Right lung (tissue), 2 donors: ENCODE measurements at regions not wholly inside any gene's neighbourhood (a gene's known extent, or its start where the extent isn't known, plus 50 kb on each side); places are given as distances from the start of the nearest gene placed in this dataset.
A peak's percentile ranks its signal among the peaks of the same experiment; 100 is the strongest.
"Not testable (repeated sequence)": the region's sequence is repeated elsewhere in the genome, so short reads cannot be mapped to it uniquely, and the experiment has no call there.

ENCODE experiments used
- DNase-seq, 2 donors: peaks; one replicate each; pipeline ENCODE4 v3.0.0-alpha.2; 2013

DNA sequence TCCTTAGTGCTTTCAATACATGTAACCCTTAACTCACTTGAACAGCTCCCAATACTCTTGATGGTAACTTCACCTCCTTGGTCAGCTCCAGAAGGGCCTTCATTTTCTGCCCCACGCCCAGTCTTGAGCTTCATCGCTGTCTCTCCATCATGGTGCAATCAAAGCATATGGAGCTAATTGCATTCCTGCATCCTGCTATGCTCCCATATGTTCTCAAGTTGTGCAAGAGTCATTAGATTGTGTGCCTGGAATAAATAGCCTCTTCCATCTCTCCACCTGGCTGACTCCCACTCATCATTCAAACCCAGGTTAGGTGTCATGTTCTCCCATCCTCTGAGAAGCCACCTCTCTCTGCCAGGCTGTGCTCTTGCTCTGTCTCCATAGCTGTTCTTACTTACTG, 364.5 kb upstream of the RGPD4 start:
- no peak for DNase-seq

DNA sequence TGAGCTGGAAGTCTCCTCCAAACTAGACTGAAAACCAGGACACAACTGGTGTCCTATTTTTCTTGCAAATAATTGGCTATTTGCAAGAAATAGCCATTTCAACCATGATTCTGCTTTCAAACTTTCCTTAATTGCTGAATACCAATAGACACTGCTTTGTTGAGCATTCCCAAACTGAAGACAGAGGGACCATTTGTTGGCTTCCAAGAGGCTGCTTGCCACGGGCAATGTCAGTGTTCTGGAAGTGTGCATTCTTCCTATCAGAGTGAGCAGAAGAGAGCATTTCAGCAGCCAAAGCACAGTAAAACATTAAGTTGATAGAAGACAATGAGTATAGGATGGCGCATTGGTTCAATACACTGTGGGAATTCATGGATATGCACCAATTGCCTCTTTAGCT, 360.5 kb upstream of the RGPD4 start:
- DNase-seq = no peak

DNA sequence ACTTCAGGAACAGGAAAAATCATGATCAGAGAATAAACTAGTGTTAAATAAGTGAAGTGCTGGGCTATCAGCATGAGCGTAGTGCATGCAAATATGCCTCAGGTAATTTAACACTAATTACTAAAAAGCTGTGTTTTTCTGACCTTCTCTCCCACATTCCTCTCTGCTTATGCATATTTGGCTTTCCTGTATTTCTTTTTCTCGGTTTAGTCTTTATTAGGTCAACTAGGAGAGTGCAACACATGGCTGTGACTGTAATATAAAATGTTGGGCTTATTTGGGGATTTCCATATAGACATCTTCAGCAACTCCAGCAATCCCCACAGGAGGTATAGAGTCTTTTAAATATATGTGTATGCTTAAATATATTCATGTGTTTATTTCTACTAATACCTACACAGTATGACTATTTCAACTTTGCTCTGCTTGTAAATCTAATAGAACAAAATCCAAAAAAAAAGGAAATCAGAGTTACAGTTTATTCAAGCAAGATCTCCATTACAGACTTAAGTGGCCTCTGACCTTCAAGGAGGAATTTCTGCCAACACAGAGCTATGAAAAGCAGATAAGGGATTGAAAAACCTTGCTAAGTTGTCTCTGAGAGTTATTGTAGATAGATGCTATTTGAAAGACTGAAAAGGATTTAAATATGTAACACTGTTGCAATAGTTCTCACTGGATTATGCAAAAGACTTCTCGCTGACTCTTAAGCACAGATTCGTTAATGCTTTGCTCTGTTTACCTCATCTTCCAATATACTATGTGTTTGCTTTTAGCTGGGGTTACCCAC, 359.5 kb upstream of the RGPD4 start:
- no peak for DNase-seq

DNA sequence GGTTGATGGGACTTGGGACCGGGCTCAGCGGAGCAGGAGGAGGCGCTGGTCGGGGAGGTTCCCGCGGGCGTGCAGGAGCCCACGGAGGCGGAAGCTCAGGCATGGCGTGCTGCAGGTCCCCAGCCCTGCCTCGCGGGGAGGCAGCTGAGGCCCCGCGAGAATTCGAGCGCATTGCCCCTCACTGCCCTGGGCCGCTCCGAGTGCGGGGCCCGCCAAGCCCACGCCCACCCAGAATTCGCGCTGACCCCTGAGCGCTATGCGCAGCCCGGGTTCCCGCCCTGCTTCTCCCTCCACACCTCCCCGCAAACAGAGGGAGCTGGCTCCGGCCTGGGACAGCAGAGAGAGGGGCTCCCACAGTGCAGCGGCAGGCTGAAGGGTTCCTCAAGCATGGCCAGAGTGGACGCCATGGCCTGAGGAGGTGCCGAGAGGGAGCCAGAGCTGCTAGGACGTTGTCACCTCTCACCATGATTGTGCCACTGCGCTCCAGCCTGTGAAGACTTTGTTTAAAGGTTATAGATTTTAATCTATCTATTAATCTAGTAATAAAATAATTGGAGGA, 357.2 kb upstream of the RGPD4 start:
- no peak for DNase-seq

DNA sequence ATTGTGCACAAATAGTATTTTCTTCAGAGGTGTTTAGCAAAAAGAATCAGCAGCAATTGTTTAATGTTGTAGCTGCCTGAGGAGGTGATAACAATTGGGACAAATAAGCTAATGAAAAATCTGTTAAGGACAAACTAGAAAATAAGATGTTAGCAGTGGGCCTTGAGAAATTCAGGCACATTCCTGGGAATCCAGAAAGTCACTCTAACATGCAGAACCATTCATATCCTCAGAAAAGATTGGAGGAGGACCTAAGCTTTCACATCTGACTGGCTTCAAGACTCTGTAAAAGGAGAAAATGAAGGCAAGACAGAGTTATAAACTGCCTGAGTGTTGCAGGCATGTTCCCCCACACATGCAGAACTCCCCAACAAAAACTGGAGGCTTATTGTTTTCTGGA, 353.5 kb upstream of the RGPD4 start:
- no peak for DNase-seq

DNA sequence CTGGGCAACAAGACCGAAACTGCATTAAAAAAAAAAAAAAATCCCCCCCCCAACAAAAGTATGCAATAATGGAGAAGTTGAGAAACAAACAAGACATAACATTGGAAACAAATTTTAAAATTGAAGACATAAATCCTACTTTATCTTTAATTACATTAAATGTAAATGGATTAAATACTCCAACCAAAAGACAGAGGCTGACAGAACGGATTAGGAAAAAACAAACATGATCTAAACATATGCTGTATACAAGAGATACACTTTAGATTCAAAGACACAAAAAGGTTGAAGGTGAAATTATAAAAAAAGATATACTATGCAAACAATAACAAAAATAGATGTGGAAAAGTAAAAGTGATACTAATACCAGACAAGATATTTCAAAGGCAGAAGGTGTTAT, 350.8 kb upstream of the RGPD4 start:
- no peak for DNase-seq

DNA sequence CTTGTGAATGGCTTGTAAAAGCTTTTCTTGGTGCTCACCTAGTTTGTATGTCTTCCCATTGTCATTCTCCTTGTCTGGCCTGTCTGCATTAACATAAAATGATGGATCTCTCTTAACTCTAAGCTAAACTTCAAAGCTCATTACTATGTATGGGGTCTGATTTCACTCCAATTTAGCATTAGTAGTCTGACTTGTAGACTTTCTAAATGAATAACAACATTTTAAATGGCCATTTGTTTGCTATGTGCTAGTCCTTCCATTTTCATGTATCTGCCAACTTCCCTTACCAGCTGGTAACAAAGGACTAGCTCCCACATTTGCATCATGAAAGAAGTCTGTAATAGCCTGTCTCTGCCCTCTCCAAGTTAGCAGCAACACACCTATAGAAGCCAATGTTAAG, 324.2 kb upstream of the RGPD4 start:
- no peak for DNase-seq

DNA sequence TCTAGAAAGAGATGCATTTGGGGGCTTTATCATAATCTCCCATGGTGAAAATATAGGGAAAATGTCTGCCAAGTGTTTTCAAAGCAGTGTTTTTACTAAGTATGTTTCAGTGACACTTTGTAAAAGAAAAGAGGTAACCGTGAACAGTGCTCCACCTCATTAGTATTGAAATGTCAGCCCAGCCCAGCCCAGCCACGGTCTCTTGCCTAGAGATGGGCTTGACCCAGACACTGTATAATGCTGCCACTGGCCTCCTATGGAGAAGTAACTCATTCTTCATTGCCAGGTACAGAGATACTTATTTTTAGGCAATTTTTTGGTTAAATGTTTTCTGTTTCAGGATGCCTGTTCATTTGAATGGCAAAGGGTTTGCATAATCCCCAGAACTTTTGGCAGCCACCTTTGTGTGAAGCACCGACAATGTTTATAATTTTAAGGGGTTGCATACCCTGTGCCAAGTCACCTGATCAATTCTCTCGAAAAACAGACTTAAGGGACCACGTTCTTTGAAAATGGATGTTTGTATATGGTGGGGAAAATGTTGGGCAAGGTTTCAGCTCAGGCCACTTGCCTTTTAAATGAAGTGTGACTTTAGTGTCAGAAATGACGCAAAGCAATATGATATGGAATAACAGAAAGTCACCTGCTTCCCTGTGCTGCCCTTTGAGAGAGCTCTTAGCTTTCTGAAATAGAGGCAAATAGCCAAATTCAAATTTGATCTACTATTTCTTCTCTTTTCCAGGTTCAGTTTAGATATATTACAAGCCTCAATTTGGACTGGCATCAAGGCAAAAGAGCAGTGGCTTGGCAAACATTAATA, 314.5 kb upstream of the RGPD4 start:
- no peak for DNase-seq

DNA sequence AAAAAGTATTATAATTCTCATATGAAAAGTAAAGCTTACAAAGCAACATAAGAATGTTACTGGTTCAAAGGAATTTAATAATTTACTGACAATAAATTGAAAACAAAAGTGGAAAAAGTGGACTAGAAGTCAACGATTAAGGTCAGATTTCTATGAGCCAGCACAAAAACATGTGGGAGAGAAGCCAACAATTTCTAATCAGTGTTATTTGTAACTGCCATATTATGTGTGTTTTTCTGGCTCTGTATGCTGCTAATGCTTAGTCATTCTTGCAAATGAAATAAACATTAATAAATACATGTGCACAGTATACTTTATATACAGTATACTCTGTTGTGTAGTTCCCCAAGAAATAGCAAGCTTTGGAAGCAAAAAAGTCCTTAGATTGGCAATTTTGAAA, 301.3 kb upstream of the RGPD4 start:
- DNase-seq = no peak

DNA sequence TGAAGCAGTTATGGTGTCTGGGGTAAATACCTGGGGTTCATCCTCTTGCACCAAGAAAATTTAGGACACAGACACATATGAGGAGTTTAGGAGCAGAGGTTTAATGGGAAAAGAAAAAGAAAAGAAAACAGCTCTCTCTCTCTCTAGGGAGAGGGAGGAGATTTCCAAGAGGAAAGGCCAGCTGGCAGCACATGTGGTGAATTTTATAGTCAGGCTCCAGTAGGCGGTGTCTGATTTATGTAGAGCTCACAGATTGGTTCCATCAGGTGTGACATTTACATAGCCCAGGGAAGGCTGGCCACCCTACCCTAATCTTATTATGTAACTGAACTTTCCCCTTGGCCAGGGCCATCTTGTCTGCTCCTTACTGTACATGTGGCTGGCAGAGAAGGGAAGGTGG, 297.5 kb upstream of the RGPD4 start:
- peak in 1 of 2 donors; percentile 12 for DNase-seq

DNA sequence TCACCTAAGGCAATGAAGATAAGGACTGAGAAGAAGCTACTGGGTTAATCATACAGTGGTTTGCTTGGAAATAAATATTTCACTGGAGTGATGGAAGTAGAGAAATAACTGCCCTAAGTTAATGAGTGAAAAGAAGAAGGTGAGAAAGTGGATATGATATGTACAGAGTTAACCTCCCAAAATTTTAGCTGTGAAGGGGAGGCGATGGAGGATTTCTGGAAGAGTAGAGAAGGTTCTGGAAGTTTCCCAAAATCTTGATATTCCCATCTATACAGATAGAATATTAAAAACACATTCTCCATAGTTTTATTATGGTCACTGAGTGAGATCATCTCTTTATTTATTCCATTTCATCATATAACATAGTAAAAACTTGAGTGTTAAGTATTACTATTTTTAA, 296.6 kb upstream of the RGPD4 start:
- DNase-seq = no peak

DNA sequence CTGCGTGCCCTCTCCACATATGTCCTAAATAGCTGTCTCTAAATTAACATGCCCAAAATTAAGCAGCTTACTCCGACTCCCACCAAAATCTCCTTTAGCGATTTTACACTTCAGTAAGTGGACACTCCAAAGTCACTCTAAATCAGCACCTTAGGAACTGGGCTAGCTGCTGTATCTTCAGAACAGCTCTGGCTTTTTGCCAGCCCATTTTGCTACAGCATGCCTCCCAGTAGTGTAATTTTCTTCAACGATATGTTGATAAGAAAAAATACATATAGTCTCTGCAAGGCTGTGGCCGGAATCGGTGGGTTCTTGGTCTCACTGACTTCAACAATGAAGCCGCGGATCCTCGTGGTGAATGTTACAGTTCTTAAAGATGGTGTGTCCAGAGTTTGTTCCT, 291.8 kb upstream of the RGPD4 start:
- DNase-seq = no peak

DNA sequence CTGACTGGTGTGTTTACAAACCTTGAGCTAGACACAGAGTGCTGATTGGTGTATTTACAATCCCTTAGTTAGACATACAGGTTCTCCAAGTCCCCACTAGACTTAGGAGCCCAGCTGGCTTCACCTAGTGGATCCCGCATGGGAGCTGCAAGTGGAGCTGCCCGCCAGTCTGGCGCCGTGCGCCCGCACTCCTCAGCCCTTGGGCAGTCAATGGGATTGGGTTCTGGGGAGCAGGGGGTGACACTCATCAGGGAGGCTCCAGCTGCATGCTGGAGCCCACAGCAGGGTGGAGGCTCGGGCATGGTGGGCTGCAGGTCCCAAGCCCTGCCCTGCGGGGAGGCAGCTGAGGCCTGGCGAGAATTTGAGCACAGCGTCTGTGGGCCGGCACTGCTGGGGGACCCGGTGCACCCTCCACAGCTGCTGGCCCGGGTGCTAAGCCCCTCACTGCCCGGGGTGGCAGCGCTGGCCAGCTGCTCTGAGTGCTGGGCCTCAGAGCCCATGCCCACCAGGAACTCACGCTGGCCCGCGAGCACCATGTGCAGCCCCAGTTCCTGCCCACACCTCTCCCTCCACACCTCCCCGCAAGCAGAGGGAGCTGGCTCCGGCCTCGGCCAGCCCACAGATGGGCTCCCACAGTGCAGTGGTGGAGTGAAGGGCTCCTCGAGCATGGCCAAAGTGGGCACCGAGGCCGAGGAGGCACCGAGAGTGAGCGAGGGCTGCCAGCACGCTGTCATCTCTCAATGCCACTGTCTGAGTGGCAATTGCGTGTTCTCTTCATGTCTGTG, 290.6 kb upstream of the RGPD4 start:
- DNase-seq = not testable (repeated sequence)

DNA sequence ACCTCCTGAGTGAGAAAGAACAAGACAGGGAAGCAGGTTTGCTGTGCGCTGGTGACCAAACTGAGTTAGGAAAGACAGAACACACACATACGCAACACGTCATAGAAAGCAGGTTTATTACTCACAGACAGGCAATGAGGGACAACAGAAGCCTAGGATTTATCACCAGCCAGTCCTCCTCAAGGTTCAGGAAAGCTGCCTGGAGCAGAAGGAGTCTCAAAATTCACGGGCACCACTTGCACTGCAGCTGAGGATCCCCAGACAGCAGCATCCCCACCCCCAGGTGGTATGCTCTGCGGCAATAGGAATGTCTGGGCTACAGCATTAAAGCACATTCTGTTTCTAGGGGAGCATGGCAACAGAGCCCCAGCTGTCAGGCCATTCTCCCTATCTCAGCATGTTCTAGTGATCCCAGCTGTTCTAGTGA, 284.4 kb upstream of the RGPD4 start:
- DNase-seq = no peak

DNA sequence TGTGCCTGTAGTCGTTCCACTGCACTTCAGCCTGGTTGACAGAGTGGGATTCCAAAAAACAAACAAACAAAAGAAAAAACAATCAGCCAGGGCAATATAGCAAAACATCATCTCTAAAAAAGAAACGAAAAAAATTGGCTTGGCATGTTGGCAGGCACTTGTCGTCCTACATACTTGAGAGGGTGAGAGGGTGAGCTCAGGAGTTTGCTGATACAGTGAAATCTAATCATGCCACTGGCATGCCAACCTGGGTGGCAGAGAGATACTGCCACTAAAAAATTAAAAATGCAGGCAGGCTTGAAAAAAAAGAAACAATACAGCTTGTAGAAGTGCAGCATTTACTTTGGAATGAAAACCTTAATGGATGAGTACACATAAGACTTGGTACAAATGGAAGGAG, 282.9 kb upstream of the RGPD4 start:
- no peak for DNase-seq

DNA sequence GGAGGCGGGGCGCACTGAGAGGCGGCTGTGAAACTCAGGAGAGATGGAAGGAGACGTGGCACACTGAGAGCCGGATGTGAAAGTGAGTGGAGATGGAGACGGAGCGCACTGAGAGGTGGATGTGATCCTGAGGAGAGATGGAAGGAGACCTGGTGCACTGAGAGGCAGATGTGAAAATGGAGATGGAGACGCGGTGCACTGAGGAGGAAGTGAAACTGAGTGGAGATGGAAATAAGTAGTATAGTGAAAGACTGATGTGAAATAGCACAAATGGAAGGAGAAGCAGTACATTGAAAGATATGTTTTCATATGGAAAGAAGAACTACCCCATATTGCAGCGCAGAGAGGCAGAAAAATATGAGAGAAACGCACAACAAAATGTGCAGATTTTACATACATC, 281.6 kb upstream of the RGPD4 start:
- no peak for DNase-seq

DNA sequence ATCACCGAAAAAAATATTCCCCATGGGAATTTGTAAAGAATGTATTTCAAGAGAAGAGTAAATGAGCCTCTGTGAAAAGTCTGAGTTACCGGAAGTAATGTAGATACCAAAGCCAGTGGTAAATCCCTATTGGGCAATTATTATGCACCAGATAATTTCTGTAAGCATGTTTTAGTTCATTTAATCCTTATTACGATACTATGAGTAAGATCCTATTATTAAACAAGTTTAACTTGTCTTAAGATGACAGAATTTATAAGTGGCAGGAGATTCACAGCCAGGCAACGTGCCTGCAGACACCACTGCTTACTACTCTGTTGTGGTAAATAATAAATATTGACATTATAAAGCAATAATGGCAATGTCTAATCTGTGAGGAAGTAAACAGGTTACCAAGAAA, 280.8 kb upstream of the RGPD4 start:
- no peak for DNase-seq

DNA sequence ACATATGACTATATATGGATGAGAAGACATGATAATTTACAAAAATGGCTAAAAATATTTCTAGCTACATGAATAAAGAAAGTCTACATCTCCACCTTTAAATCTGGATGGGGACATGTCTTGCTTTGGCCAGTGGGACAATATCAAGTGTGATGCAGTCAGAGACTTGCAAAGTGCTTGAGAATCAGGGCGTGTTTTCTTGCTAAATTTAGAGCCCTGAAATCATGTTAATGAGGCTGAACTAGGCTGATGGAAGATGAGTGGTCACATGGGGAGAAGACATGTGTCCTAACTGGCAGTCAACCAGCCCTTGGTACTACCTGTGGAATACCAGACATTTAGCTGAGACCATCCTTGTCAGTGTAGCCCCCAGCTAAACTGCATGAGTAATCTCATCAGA, 278.5 kb upstream of the RGPD4 start:
- no peak for DNase-seq

DNA sequence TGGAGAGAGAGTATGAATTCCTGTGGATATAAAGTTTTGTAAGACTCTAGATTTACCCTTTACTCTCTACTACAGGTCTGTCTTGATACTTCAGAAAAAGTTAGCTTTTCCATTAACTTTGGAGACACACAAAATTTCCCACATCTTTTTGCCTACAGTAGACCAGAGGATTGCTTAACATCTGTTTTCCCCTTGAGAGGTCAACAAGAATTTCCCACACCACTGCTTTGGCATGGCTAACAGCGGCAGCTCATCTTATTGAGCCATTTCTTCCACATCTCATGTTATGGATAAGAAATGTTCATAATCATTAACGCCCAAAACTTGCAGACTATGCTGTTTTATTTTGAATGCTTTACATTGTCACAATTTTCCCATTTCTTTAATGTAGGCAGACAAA, 273.6 kb upstream of the RGPD4 start:
- DNase-seq = no peak

DNA sequence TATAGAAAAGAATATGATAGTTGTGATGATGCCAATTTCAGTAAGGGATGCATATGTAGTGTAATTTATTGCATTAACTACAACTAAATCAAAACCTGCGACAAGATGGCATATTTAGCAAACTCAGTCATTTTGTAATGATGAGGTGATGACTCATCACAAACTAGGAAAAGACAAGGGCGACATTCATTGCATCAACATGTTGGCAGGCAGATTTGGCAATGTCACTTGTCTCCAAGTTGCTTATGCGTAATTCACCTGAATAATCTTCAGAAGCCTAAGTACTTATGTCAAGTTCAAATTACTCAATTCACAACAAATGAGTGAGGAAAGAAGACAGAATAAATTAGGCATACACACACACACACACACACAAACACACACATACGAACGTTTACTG, 273.2 kb upstream of the RGPD4 start:
- no peak for DNase-seq

DNA sequence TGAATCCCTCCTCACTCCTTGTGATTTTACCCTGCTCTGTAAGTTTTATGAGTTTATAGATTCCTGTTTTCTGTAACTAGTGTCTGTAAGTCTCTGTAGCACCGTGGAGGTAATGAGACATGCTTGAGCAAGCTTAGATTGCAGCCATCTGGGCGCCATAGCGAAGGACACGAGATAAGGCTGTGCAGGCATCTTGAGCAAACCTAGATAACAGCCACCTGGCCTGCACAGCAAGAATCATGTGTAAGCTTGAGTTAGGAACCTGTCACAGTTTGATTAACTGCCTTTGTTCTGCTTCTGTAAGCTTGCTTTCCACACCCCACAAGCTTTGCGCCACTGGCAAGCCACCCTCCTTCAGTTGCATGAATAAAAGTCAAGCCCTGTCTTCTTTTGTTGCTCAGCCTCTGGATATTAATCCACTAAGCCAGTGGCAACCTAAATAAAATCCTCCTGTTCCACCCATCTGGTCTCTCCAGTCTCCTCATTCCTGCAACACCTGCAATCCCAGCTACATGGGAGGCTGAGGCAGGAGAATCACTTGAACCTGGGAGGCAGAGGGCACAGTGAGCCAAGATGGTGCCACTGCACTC, 270.6 kb upstream of the RGPD4 start:
- DNase-seq = no peak

DNA sequence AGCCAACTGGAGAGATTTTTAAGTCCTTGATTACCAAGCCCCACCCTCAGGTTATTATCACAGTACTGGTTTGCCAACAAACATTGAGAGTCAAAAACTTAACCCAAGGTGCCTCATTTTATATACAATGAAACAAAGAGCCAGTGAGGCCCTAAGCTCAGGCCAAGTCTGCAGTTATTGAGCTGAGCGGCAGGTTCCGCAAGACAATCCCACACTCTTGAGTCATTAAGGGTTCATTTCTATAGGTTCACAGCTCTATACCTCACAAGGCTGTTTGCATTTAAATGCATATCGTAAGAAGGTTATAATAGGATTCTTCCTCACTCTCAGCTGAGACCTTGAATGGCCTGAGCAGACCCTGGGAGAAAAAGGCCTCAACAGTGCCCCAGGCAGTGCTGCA, 268.4 kb upstream of the RGPD4 start:
- DNase-seq = no peak
